Esophagus (tissue), 2 donors: ENCODE measurements at regions not wholly inside any gene's neighbourhood (a gene's known extent, or its start where the extent isn't known, plus 50 kb on each side); places are given as distances from the start of the nearest gene placed in this dataset.

Experiments
- H3K27ac ChIP-seq, 2 donors: one replicate each; pipeline ENCODE4 v1.5.1; 2013; ENCODE audit warnings: low read depth in 2 of 2, mild to moderate bottlenecking in 2 of 2, inconsistent platforms in 1 of 2, low read length in 1 of 2, moderate library complexity in 1 of 2
- H3K27me3 ChIP-seq, 2 donors: one replicate each; pipeline ENCODE4 v1.6.1; 2013; ENCODE audit warnings: low read length in 2 of 2, control low read depth in 1 of 2, mild to moderate bottlenecking in 1 of 2; ENCODE audit not compliant: insufficient read depth in 2 of 2, control insufficient read depth in 1 of 2
- H3K36me3 ChIP-seq, 2 donors: one replicate each; pipeline ENCODE4 v1.6.1; 2013; ENCODE audit warnings: low read length in 1 of 2; ENCODE audit not compliant: control insufficient read depth in 2 of 2, insufficient read depth in 2 of 2
- H3K4me1 ChIP-seq, 2 donors: one replicate each; pipeline ENCODE4 v1.6.1; 2013; ENCODE audit warnings: low read length in 1 of 2; ENCODE audit not compliant: control insufficient read depth in 2 of 2, insufficient read depth in 2 of 2
- H3K4me3 ChIP-seq, 2 donors: one replicate each; pipeline ENCODE4 v1.5.1; 2013; ENCODE audit warnings: low read length in 2 of 2, mild to moderate bottlenecking in 2 of 2, low read depth in 1 of 2, moderate library complexity in 1 of 2
- H3K9me3 ChIP-seq, 2 donors: one replicate each; pipeline ENCODE4 v1.6.1; 2013; ENCODE audit warnings: mild to moderate bottlenecking in 2 of 2, low read depth in 1 of 2, low read length in 1 of 2, moderate library complexity in 1 of 2; ENCODE audit not compliant: control insufficient read depth in 2 of 2, insufficient read depth in 1 of 2
- WGBS, 2 donors: extraction: QIAGEN DNeasy Blood & Tissue Kit; methylation state at CpG; one replicate each; pipeline ENCODE4 v1.1.7; 2013; 5-methylcytosine and 5-hydroxymethylcytosine counted together
- donor health status: healthy with polysubstance abuse.
- donor health status: Bipolar disorder and iron deficiency.

DNA sequence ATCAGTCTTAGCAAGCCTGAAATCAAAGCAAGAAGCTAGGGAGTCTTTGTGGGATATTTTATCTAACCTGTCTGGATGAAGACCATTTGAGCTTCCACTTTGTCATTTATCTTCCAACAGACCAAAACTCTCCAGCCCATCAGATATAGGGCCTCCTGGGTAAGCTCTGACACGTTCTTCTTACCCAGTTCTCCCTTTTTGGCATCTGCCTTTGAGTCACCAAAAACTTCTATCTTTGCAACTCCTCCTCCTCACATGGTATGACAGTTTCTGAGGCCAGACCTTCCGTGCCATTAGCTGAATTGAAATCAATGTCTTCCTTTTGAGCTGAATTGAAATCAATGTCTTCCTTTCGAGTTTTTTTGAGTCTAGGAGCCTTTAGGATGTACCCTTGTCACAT, 156.6 kb upstream of the SPRY4 start:
- WGBS, 2 donors, result 61 to 67% methylated on average over 3 of the region's 3 CpGs
- no peaks in the 10 kb centered on the region for H3K36me3 ChIP-seq
- H3K9me3 ChIP-seq, result peaks cover 0 to 6% of the 10 kb centered on the region in 2 donors
- H3K27ac ChIP-seq, result no peak overlapping the region
- no peaks in the 10 kb centered on the region for H3K27me3 ChIP-seq
- no peak overlapping the region for H3K4me3 ChIP-seq
- H3K4me1 ChIP-seq, result no peaks in the 10 kb centered on the region

- 79 to 81% methylated on average over 3 of the region's 3 CpGs for WGBS, 2 donors
- H3K36me3 ChIP-seq, result no peaks in the 10 kb centered on the region
- H3K9me3 ChIP-seq, result peaks cover 0 to 4% of the 10 kb centered on the region in 2 donors
- H3K27ac ChIP-seq, result no peak overlapping the region
- no peaks in the 10 kb centered on the region for H3K27me3 ChIP-seq
- H3K4me1 ChIP-seq, result no peaks in the 10 kb centered on the region
- H3K4me3 ChIP-seq, result no peak overlapping the region
Measured at GRCh38 chr5:142479854-142480519, 155.2 kb upstream of the SPRY4 start.

- Histone ChIP-seq H3K4me3 (no peak overlapping the region), H3K27ac (no peak overlapping the region), H3K36me3 (no peaks in the 10 kb centered on the region), H3K27me3 (no peaks in the 10 kb centered on the region), H3K9me3 (no peaks in the 10 kb centered on the region), H3K4me1 (no peaks in the 10 kb centered on the region)
Measured at GRCh38 chr5:142479150-142479549, 154.3 kb upstream of the SPRY4 start.

- WGBS, 2 donors, result 74 to 93% methylated on average over 1 of the region's 1 CpG
- no peaks in the 10 kb centered on the region for H3K36me3 ChIP-seq
- H3K4me3 ChIP-seq, result no peak overlapping the region
- no peaks in the 10 kb centered on the region for H3K27me3 ChIP-seq
- no peaks in the 10 kb centered on the region for H3K4me1 ChIP-seq
- H3K27ac ChIP-seq, result no peak overlapping the region
- H3K9me3 ChIP-seq, result no peaks in the 10 kb centered on the region
Measured at GRCh38 chr5:142478113-142478512, 153.3 kb upstream of the SPRY4 start.

GRCh38 chr5:142475102-142475513, 150.3 kb upstream of the SPRY4 start:
- Histone ChIP-seq H3K27ac (no peak overlapping the region), H3K4me1 (no peaks in the 10 kb centered on the region), H3K27me3 (no peaks in the 10 kb centered on the region), H3K36me3 (no peaks in the 10 kb centered on the region), H3K9me3 (no peaks in the 10 kb centered on the region), H3K4me3 (no peak overlapping the region)
- WGBS, 2 donors, result 60 to 62% methylated on average over 2 of the region's 2 CpGs

DNA sequence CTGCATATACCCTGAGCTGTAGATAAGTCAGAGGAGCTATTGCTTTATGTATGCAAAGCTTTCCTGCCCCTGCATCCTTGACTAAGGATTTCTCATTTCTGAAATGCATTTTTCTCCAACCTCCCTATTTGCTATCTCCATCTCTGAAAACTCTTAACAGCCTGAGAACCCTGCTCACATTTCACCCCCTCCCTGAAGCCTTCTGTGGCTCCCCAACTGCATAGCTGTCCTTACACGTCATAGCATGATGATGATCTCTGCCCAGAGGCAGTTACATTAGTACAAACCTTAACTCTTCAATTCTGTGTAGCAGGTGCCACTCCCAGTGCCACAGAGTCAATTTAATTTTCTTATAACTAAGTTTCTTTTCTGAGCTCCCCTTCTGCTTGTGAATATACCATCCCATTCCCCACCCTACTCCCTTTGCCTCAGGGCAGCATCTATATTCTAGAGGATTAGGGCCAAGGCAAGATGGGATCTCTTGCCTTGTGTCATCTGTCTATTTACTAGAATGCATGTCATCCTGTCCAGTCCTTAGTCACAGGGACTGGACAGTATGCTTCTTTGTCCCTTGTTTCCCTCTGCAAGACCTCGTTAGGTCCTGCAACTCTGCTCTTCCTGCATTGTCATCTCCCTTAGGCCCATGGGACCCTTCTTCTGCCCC, 149.7 kb upstream of the SPRY4 start:
- Histone ChIP-seq H3K36me3 (no peaks in the 10 kb centered on the region), H3K4me1 (no peaks in the 10 kb centered on the region), H3K9me3 (no peaks in the 10 kb centered on the region), H3K27me3 (no peaks in the 10 kb centered on the region), H3K27ac (no peak overlapping the region), H3K4me3 (no peak overlapping the region)
- WGBS, 2 donors, result 70 to 76% methylated on average over 2 of the region's 2 CpGs

DNA sequence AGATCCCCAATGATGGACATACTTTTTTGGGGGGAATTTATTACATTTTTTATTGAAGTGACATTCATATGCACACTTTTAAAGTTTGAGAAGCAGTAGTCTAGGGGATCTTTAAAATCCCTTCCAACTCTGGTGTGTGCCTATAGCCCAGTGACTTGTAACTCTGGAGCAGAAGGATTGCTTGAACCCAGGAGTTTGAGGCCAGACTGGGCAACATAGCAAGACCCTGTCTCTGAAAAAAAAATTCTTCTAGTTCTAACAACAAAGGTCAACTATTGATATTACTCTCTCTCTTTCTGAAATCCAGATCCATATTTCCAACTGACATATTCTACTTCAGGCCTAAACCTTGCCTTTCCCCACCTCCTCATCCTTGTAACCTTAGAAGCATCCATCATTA, 148.2 kb upstream of the SPRY4 start:
- no peaks in the 10 kb centered on the region for H3K4me1 ChIP-seq
- H3K36me3 ChIP-seq, result no peaks in the 10 kb centered on the region
- no peak overlapping the region for H3K4me3 ChIP-seq
- no peaks in the 10 kb centered on the region for H3K9me3 ChIP-seq
- H3K27me3 ChIP-seq, result no peaks in the 10 kb centered on the region
- H3K27ac ChIP-seq, result no peak overlapping the region

DNA sequence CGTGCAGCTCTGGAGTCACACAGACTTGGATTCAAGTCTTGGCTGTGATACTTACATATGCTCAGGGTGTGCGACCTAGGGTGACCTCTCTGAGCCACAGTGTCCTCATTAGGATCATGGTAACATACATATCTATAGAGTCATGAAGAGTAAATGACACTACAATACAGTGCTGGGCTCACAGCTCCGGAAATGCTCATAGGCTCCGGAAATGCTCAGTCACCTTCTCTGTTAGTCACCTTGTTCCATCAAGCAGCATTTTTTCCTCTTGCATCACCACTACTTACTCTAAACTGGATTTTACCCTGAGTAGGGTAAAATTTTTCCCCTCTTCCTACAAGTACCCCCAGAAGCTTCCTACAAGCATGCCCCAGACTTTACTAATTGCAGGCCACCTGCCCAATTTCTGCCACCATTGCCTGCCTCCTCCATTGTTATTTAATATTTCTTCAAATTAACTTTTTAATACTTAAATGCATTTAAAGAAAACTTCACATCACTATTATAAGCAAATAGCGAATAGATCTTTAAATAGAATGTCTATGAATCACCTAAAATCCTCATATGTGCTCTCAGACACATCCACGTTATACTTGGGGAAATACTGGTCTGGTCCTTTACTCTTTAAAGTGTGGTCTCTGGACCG, 147.6 kb upstream of the SPRY4 start:
- Histone ChIP-seq H3K4me3 (no peak overlapping the region), H3K9me3 (no peaks in the 10 kb centered on the region), H3K4me1 (no peaks in the 10 kb centered on the region), H3K36me3 (no peaks in the 10 kb centered on the region), H3K27ac (no peak overlapping the region), H3K27me3 (no peaks in the 10 kb centered on the region)
- WGBS, 2 donors, result 71 to 77% methylated on average over 7 of the region's 7 CpGs

GRCh38 chr5:142466195-142466971, 141.6 kb upstream of the SPRY4 start:
- H3K4me3 ChIP-seq, result no peak overlapping the region
- H3K4me1 ChIP-seq, result no peaks in the 10 kb centered on the region
- 63 to 64% methylated on average over 7 of the region's 7 CpGs for WGBS, 2 donors
- H3K9me3 ChIP-seq, result no peaks in the 10 kb centered on the region
- no peaks in the 10 kb centered on the region for H3K36me3 ChIP-seq
- no peaks in the 10 kb centered on the region for H3K27me3 ChIP-seq
- no peak overlapping the region for H3K27ac ChIP-seq
